ENCODE measurements at regions not wholly inside any gene's neighbourhood (a gene's known extent, or its start where the extent isn't known, plus 50 kb on each side); places are given as distances from the start of the nearest gene placed in this dataset.
A peak's percentile ranks its signal among the peaks of the same experiment; 100 is the strongest.

DNA sequence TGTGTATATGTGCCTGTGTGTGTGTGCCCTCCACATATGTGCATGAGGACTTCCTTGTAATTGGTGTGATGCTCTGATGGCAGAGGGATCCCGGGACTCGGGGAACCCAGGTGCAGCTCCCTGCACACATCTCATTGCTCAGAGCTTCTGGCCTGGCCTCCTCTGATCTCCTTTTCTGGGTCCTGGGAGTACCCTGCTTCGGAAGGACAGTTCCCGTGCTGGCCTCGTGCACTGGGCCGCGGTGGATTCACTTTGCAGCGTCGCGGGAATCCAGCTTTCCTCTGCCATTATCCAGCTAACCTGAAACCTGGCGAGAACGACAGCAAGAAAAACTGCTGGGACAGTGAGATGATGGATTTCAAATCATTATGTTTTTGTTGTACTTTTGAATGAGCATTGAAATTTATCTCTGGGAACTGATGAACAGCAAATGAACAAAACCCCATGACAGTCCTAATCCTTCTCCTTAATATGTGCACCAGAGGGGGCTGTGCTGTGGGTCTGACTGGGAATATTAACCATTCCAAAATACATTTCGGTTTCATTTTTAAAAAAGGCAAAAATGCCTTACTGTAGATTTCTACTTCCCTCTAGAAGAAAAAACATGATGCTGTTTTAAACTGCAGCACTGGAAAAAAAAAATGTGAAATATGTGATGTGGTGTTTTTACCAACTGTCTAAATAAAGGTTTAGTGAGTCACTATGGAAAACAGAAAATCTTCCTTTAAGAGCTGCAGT lies 78.2 kb downstream of the PTGR3 start:
- DNase-seq = no peak

DNA sequence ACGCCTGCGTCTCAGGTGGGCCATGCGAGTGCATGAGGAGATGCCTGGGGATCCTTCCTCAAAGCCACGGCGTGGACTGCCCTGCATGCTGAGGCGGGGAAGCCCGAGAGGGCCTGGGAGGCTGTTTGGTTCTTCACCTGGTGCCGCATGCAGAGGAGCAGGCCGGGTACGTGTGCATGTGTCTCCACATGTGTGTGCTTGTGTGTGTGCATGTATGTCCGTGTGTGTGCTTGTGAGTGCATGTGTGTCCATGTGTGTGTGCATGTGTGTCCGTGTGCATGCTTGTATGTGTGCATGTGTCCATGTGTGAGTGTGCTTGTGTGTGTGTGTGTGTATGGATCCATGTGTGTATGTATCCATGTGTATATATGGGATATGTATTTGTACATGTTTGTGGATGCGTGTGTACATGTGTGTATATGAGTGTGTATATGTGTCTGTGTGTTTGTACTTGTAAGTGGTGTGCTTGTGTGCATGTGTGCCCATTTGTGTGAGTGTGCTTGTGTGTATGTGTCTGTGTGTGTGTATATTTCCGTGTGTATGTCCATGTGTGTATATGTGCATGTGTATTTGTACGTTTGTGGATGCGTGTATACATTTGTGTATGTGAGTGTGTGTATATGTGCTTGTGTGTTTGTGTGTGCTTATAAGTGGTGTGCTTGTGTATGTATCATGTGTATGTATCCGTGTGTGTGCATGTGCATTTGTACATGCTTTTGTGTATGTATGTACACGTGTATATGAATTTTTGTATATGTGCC lies 79.0 kb downstream of the PTGR3 start:
- no peak for DNase-seq

DNA sequence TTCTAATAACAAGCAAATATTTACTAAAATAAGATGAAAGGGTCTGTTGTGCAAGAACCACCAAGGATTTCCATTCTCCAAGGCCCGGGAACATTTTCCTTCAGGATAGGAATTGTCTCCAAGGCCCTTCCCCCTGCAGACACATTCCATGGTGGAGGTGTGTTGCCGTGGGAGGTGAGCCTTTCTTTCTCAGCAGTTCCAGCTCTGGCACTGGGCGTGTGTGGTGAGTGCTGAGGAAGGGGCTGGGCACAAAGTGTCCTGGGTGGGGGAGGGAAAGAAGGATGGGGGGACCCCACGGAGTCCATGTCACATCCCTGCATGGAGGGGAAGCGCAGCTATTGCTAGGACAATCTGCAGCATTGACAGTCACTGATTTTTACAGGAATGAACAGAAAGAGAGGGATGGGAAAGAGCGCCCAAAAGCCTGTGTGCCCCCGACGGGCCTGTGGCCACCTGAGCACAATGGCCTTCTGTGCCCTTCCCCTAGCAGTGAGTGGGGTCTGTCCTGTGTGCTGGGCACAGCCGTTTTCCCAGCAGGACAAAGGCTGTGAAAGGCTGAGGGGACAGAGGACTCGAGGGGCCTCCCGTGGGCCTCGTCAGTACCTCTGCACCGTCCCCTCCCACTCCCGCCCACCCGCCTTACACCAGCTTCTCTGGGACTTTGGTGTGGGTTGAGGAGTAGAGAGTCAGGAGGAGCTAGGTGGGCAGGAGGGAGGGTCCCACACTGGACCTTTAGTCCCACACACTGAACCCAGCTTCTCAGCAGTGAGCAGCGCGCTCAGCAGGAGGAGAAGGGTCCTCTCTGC lies 79.8 kb downstream of the PTGR3 start:
- DNase-seq = no peak

DNA sequence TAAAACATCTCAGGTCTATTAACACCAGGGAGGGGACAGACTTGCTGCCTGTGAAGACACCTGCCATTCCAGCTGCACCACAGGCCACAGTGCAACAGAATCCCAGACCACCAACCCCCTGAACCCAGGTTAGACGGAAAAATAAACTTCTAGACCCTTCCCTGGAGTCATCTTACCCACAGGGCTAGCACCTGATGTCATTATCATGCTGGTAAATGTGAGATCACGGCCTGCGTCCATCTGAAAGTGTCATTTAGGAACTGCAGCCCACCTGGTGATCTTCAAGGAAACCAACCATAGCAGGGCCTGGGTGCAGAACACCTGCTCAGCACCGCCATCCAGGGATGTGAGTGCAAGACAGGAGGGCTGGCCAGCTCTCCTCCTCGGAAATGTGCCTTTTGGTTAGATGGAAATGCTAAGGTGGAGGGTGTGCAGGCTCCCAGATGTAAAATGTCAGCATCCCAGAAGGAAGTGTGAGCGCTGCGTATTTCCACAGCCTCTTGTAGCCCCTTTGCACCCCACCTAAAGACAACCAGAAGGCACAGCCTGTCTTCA lies 80.8 kb downstream of the PTGR3 start:
- DNase-seq = no peak

DNA sequence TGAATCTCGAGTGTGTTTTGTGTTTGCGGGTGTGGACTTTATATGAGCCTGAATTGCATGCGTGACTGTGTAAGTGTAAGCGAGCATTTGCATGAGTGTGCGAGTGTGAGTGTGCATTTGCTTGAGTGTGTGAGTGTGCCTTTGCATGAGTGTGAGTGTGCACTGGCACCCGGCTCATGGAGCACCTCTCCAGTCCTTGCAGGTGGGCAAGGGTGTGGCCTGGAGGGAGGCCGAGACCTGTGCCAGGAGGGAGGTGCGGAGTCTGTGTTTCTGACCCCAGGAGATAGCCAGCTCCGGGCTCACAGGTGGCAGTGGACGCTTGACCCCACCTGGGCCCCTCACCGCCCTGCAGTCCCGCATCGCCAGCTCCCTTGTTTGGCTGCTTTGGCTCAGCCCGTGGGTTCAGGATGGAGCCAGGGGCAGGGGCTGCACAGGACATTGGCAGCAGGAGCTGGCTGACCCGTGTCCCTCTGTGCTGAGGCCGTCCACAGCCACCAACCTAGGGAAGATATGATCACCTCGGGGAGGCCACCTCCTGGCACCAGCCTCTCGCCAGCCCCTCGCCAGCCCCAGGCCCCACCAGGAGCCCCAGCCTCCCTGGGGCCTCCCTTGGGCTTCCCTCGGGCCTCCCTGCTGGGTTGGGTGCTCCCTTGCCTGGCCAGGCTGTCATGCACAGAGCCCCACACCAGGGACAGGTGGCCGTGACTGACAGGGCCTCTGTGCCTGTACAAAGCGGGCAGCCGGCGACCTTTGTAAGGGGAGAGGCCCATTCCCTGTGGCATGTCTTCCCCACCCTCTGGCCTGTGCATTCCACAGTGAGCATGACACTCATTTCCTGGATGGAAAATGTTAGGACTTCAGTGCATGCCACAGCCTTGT lies 81.6 kb downstream of the PTGR3 start:
- no peak for DNase-seq

DNA sequence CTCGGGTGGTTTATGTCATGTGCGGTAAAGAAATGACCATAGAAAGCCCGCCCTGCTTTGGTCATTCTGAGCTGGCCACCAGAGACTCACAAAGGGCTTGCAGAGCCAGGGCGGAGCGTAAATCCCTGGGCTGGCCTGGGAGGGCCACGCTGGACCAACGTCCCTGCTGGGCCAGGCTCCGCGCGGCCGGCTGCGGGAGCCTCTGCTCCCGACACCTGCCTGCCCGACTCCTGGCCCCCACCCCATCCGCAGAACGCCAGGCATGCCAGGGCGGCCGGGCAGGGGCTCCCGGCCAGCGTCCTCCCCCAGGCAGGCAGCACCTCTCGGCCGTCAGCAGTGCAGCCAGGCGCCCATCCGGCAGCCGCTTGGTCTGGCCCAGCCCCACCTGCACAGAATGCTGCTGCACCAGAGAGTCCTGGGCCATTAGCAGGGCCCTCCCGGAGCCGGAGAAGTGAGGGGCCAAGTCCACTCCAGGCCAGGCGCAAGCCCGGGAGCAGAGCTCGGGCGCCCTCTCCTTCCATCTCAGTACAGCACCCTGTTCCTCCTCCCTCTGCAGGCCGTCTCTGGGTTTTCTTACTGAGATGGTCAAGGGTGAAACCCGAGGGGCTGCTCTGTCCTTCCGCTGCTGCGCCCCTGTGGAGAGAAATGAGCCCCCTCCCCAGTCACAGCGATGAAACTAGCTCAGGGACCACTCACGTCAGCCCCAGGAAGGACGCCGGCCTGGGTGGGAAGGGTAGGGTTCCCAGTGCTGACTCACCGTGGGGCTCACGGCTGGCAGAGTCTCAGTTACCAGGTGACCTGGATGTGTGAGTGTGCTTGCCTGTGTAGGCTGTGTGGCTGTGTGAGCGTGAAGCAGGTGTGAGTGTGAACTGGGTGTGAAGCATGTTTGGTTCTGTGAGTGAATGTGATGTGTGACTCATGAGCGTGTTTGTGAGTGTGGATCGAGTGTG lies 83.3 kb downstream of the PTGR3 start:
- DNase-seq = peak in 1 of 2 experiments; percentile 29

DNA sequence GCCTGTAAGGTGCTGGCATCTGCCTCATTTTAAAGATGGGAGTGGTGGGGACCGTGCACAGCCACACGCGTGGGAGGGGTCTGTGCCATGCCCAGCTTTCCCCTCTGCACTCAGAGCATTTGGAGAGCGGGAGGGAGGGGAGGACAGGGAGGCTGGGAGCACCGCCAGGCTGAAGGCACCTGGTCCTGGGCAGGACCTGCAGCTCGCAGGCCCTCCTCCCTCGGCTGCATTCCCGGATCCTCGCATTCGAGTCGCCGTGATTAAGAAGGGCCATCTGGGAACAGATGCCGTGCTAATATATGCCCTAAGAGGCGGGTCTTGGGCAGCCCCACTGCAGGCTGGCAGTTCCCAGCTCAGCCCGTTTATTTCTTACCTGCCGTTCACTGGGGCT lies 84.0 kb downstream of the PTGR3 start:
- peak in 1 of 2 experiments; percentile 34 for DNase-seq

DNA sequence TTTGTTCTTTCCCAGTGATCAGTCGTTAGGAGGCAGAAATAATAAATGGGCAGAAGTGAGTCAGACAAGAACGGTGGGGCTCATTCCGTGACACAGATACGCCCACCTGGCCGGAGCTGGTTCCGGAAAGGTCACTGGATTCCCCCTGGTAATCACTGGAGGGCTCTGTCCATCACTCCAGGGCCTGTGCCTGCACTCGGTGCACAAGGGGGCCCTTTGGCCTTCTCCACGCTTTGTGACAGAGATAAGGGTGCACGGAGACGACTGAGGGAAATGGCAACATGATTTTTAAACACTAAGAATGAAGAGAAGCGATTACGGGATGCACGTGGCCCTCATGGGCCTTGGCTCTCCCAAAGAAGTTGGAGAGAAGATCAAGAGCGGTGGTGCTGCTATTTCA lies 84.4 kb downstream of the PTGR3 start:
- DNase-seq = no peak

DNA sequence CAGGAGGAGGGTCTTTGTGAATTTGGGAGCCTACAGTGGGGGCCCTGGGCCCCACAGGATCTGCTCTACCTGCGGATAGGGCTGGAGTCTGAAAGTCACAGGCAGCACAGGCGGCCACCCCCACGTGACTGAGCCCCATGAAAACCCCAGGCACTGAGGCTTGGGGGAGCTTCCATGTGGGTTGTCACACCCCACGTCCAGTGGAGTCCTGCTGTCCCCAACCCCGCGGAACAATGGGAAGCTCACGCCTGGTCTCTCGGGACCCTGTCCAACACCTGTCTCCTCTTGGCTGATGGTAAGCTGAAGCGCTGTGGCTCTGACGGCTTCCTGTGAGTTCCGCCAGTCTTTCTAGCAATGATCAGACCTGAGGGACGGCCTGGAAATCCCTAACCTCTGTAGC lies 85.8 kb downstream of the PTGR3 start:
- no peak for DNase-seq

DNA sequence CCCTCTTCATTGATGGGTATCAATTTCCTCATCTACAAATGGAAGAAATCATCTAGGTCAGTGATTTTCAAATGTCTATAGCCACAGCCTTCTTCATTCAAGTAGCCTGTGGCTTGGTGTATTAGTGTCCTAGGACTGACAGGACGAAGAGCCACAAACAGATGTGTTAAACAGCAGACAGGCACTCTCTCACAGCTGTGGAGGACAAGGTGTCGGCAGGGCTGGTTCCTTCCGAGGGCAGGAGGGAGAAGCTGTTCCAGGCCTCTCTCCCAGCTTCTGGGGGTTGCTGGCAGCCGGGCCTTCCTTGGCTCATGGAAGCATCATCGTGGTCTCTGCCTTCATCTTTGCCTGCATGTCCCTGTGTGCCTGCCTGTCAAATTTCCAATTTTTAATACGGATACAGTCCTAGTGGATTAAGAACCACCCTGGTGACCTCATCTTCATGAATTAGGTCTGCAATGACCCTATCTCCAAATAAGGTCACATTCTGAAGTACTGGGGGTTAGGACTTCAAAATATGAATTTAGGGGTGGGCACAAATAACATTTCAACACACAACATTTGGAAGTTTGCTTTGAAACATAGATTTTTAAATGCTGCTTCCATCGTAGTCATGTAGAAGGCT lies 86.5 kb downstream of the PTGR3 start:
- DNase-seq = no peak

DNA sequence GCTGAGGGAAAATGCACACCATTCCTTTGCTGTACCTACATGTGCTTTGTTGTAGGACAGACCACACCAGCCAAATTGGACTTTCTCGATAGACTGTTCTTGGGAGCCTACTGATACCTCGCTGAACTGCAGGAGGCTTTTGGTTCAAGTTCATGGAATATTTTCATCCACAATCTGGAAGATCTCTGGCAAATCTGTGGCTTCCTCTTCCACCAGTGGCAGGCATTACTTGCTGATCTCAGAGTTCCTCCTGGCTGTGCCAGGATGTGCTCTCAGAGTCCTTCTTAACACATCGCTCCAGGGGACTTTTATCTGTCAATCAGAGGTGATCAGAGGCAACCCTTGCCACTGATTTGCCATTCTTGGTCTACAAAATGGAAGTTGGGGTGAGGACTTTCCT lies 87.7 kb downstream of the PTGR3 start:
- no peak for DNase-seq

DNA sequence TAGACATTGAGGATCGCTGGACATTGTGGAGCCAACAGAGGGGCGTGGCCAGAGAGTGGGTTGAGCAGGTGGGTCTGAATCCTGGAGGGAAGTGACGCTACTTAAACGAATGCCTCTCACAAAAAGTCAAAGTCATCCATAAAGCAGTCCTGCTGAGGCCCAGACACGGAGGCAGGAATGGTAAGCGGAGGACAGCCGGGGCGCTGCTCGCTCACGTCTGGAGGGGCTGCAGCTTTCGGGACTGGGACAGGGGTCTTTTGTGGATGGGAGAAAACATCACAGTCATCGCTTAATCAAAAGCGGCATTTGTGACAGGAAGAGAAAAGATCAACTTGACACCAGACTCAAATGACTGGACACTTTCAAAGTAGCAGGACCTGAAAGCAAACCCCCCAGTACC lies 88.4 kb downstream of the PTGR3 start:
- no peak for DNase-seq

DNA sequence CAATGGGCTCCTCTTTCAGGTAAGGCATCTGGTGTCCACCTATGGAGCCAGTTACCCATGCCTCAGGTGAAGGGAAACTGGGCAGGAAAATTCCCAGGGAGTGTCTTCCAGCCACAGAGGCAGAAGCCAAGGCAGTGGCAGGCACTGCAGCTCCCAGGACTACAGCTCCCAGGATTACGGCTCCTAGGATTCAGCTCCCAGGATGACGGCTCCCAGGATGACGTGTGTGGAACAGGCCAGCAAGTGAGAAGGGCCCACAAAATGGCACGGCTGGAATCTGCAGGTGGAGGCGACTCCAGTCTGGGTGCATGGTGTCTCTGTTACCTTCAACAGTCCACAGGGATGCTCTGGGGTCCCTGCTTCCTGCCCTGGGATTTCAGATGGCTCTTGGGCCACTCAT lies 92.1 kb downstream of the PTGR3 start:
- DNase-seq = no peak

DNA sequence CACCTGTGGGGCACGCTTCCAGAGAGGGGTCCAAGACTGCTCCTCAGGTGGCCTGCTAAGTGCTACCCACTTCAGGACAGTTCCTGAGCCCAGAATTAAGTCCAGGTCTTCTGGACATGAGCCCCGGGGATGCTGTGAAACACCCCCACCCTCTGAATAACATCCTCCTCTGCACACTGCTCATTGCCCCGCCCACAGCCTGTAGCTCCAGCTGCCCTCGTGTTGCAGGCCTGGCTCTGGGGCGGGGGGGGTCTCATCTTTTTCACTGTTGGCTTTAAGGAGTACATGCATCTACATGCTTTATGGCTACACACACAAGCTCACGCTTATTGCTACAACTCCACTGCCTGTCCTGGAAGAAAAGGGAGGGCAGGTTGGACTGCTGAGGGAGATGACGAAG lies 92.8 kb downstream of the PTGR3 start:
- no peak for DNase-seq

DNA sequence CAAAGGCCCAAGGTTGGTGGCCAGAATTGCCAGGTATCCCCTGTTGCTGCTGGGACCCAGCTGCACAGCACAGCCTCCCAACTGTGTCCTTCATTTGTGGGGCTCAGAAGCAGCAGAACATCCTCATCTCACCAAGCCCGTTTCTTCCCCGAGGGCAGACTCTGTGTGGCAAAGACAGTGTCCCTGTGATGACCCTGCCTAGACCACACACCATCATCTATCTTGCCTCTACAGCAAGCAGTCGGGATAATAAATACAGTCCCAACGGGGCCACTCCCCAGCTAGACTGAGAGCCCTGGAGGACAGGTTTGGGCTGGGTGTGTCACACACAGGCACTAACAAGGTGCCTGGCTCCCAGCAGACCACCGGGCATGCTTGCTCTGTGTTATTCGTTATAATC lies 93.4 kb downstream of the PTGR3 start:
- DNase-seq = no peak
